ENCODE measurements at regions not wholly inside any gene's neighbourhood (a gene's known extent, or its start where the extent isn't known, plus 50 kb on each side); places are given as distances from the start of the nearest gene placed in this dataset.
"Not testable (repeated sequence)": the region's sequence is repeated elsewhere in the genome, so short reads cannot be mapped to it uniquely, and the experiment has no call there.

GRCh38 chr2:219744600-219744999, 117.2 kb downstream of the SLC4A3 start:
- no peak for TF ChIP-seq CTCF (IDR thresholded peaks at IDR 0.05; ENCODE audit: extremely low read depth, insufficient read depth, missing control alignments)
- in situ Hi-C loops (cut with MboI; ENCODE audit: low pct_unique_long_range_greater_than_20kb, low sequenced_read_pairs, unreplicated experiment), result no loop called here
- no peak for DNase-seq (ENCODE audit: low spot score)

- in situ Hi-C loops (cut with MboI; ENCODE audit: low pct_unique_long_range_greater_than_20kb, low sequenced_read_pairs, unreplicated experiment), result no loop called here
- no peak for DNase-seq (ENCODE audit: low spot score)
- no peak for TF ChIP-seq CTCF (IDR thresholded peaks at IDR 0.05; ENCODE audit: extremely low read depth, insufficient read depth, missing control alignments)
Measured at GRCh38 chr2:219747637-219748036, 120.2 kb downstream of the SLC4A3 start.

GRCh38 chr2:219748671-219749570, 121.5 kb downstream of the SLC4A3 start:
- in situ Hi-C loops (cut with MboI; ENCODE audit: low pct_unique_long_range_greater_than_20kb, low sequenced_read_pairs, unreplicated experiment), result no loop called here
- DNase-seq (ENCODE audit: low spot score), result no peak
- TF ChIP-seq CTCF (IDR thresholded peaks at IDR 0.05; ENCODE audit: extremely low read depth, insufficient read depth, missing control alignments), result no peak

- in situ Hi-C loops (cut with MboI; ENCODE audit: low pct_unique_long_range_greater_than_20kb, low sequenced_read_pairs, unreplicated experiment); DNase-seq (ENCODE audit: low spot score): not testable (repeated sequence)
Measured at GRCh38 chr2:219751121-219751520, 123.7 kb downstream of the SLC4A3 start.

GRCh38 chr2:219752726-219753125, 125.3 kb downstream of the SLC4A3 start:
- DNase-seq (ENCODE audit: low spot score), result no peak
- no peak for TF ChIP-seq CTCF (IDR thresholded peaks at IDR 0.05; ENCODE audit: extremely low read depth, insufficient read depth, missing control alignments)
- in situ Hi-C loops (cut with MboI; ENCODE audit: low pct_unique_long_range_greater_than_20kb, low sequenced_read_pairs, unreplicated experiment), result no loop called here

- DNase-seq (ENCODE audit: low spot score), result no peak
- in situ Hi-C loops (cut with MboI; ENCODE audit: low pct_unique_long_range_greater_than_20kb, low sequenced_read_pairs, unreplicated experiment), result no loop called here
- no peak for TF ChIP-seq CTCF (IDR thresholded peaks at IDR 0.05; ENCODE audit: extremely low read depth, insufficient read depth, missing control alignments)
Measured at GRCh38 chr2:219758907-219759680, 131.7 kb downstream of the SLC4A3 start.

- no peak for TF ChIP-seq CTCF (IDR thresholded peaks at IDR 0.05; ENCODE audit: extremely low read depth, insufficient read depth, missing control alignments)
- in situ Hi-C loops (cut with MboI; ENCODE audit: low pct_unique_long_range_greater_than_20kb, low sequenced_read_pairs, unreplicated experiment), result no loop called here
- no peak for DNase-seq (ENCODE audit: low spot score)
Measured at GRCh38 chr2:219759801-219760200, 132.4 kb downstream of the SLC4A3 start.
